GM12878 (cell line): ENCODE measurements at regions not wholly inside any gene's neighbourhood (a gene's known extent, or its start where the extent isn't known, plus 50 kb on each side); places are given as distances from the start of the nearest gene placed in this dataset.

Experiments used
- ATAC-seq: fragments of 200-7000 bp; cut with Tn5 transposase; 3 replicates; pipeline ENCODE4 v1.9.1; 2020; ENCODE audit warnings: mild to moderate bottlenecking, moderate library complexity
- BruUV-seq: library from RNA; stranded (reverse); fragments of 400-500 nt; replicated peaks from 2 replicates; lab custom pipeline; 2021; lab: Mats Ljungman, UMichigan
- CTCF ChIA-PET: fragments of 300-600 bp; sonication (Branson Sonifier 250); formaldehyde crosslinking; extraction: SDS; loops from one replicate; lab custom pipeline; 2021; ENCODE audit warnings: inconsistent platforms; lab: Yijun Ruan, JAX
- POLR2A ChIA-PET: fragments of 350-600 bp; formaldehyde crosslinking; extraction: SDS; loops from one replicate; lab custom pipeline; 2021; ENCODE audit warnings: inconsistent platforms; lab: Charles Lee
- RAD21 ChIA-PET: fragments of 300-600 bp; sonication (Branson Sonifier 250); formaldehyde crosslinking; loops from one replicate; lab custom pipeline; 2023; ENCODE audit warnings: antibody characterized with exemption; ENCODE audit not compliant: unreplicated experiment; lab: Charles Lee
- SMC1A ChIA-PET: fragments of 300-600 bp; sonication (Branson Sonifier 250); formaldehyde crosslinking; loops from one replicate; lab custom pipeline; 2023; ENCODE audit not compliant: unreplicated experiment, uncharacterized antibody; lab: Charles Lee
- DNase-seq: peaks from one replicate; pipeline ENCODE4 v3.0.0-alpha.2; 2011; ENCODE audit warnings: low read depth, low spot score
- FAIRE-seq: peaks from 3 replicates; lab custom pipeline; 2011; peaks lifted over from hg19 to GRCh38; lab: Jason Lieb, UNC
- H2AFZ ChIP-seq: 2 replicates; pipeline ENCODE4 v1.6.0; 2011; ENCODE audit warnings: low read depth, low read length, control low read depth; ENCODE audit not compliant: control insufficient read depth
- H3K27ac ChIP-seq: 2 replicates; pipeline ENCODE4 v1.5.1; 2011; ENCODE audit warnings: control low read depth; ENCODE audit not compliant: control insufficient read depth, insufficient read depth
- H3K27me3 ChIP-seq, 2 experiments: replicated peaks in 1 of 2; 2 replicates each; pipeline versions ENCODE4 v1.6.0 to v1.6.1; 2011; ENCODE audit warnings: low read length in 1 of 2; ENCODE audit not compliant: control insufficient read depth in 2 of 2, insufficient read depth in 2 of 2
- H3K36me3 ChIP-seq, 2 experiments: 2 replicates each; pipeline ENCODE4 v1.5.1; 2011; ENCODE audit warnings: low read length in 1 of 2; ENCODE audit not compliant: control insufficient read depth in 2 of 2, insufficient read depth in 2 of 2
- H3K4me1 ChIP-seq: 2 replicates; pipeline ENCODE4 v1.6.1; 2011; ENCODE audit warnings: mild to moderate bottlenecking, low read length, moderate library complexity, mixed read lengths; ENCODE audit not compliant: control insufficient read depth, insufficient read depth
- H3K4me2 ChIP-seq: 2 replicates; pipeline ENCODE4 v1.6.0; 2011; ENCODE audit warnings: control low read depth; ENCODE audit not compliant: control insufficient read depth, insufficient read depth
- H3K4me3 ChIP-seq: fragments of 200-600 bp; sonication (generic); 2 replicates; pipeline ENCODE4 v1.5.1; 2016
- H3K79me2 ChIP-seq: 2 replicates; pipeline ENCODE4 v1.6.0; 2011; ENCODE audit warnings: low read length; ENCODE audit not compliant: control insufficient read depth, insufficient read depth
- H3K9ac ChIP-seq: 2 replicates; pipeline ENCODE4 v1.8.0; 2011; ENCODE audit warnings: low read length, control low read depth, mixed read lengths; ENCODE audit not compliant: control insufficient read depth, insufficient read depth
- H3K9me3 ChIP-seq: replicated peaks from 3 replicates; pipeline ENCODE4 v1.5.1; 2011; ENCODE audit warnings: mild to moderate bottlenecking, low read length; ENCODE audit not compliant: control insufficient read depth, insufficient read depth
- H4K20me1 ChIP-seq: 2 replicates; pipeline ENCODE4 v1.6.0; 2011; ENCODE audit not compliant: control insufficient read depth, insufficient read depth
- ATF2 ChIP-seq: IDR thresholded peaks from 2 replicates; pipeline ENCODE4 v1.6.1; 2012; ENCODE audit warnings: low read length, inconsistent platforms
- BHLHE40 ChIP-seq, 2 experiments: fragments of 450-650 bp in 1 of 2; IDR thresholded peaks; 2 replicates each; pipeline ENCODE4 v1.6.1; 2011 to 2017; ENCODE audit warnings: low read depth in 2 of 2, borderline replicate concordance in 1 of 2, improper control_type of control experiment in 1 of 2, low read length in 1 of 2, mild to moderate bottlenecking in 1 of 2
- CBX5 ChIP-seq: sonication (generic); IDR thresholded peaks from 2 replicates; pipeline ENCODE4 v1.6.1; 2016; ENCODE audit warnings: low read depth, moderate library complexity, mild to moderate bottlenecking, inconsistent platforms
- E2F4 ChIP-seq: IDR thresholded peaks from 2 replicates; pipeline ENCODE4 v1.6.1; 2012; ENCODE audit warnings: low read depth, low read length, improper control_type of control experiment
- EZH2 ChIP-seq: IDR thresholded peaks from 2 replicates; pipeline ENCODE4 v1.6.1; 2012; ENCODE audit warnings: low read depth, mild to moderate bottlenecking, control low read depth, inconsistent platforms, low read length, borderline replicate concordance; ENCODE audit not compliant: control insufficient read depth
- FOXM1 ChIP-seq: IDR thresholded peaks from 2 replicates; pipeline ENCODE4 v1.6.1; 2012; ENCODE audit warnings: low read depth, mild to moderate bottlenecking, inconsistent platforms, low read length, moderate library complexity
- GATAD2B ChIP-seq: fragments of 450-650 bp; conservative IDR thresholded peaks from 2 replicates; pipeline ENCODE4 v1.6.1; 2017; ENCODE audit warnings: low read depth, mild to moderate bottlenecking, moderate library complexity
- HDAC6 ChIP-seq: fragments of 200-600 bp; sonication (generic); IDR thresholded peaks from one replicate; pipeline ENCODE4 v1.8.0; 2017; ENCODE audit warnings: antibody characterized with exemption; ENCODE audit not compliant: unreplicated experiment
- MEF2A ChIP-seq: IDR thresholded peaks from 2 replicates; pipeline ENCODE4 v1.6.1; 2011; ENCODE audit warnings: low read depth, mild to moderate bottlenecking, low read length, moderate library complexity; ENCODE audit not compliant: insufficient read depth
- SIX5 ChIP-seq: IDR thresholded peaks from 2 replicates; pipeline ENCODE4 v1.6.1; 2011; ENCODE audit warnings: mild to moderate bottlenecking, low read depth, low read length, moderate library complexity; ENCODE audit not compliant: severe bottlenecking
- SMARCA5 ChIP-seq: fragments of 450-650 bp; IDR thresholded peaks from 2 replicates; pipeline ENCODE4 v1.6.1; 2017; ENCODE audit warnings: mild to moderate bottlenecking
- SPI1 ChIP-seq: IDR thresholded peaks from 2 replicates; pipeline ENCODE4 v1.6.1; 2011; ENCODE audit warnings: low read depth, mild to moderate bottlenecking, low read length, moderate library complexity, borderline replicate concordance; ENCODE audit not compliant: insufficient read depth
- YBX1 ChIP-seq: fragments of 450-650 bp; IDR thresholded peaks from 2 replicates; pipeline ENCODE4 v1.6.1; 2016; ENCODE audit warnings: antibody characterized with exemption
- ZBTB4 ChIP-seq: fragments of 450-650 bp; formaldehyde crosslinking; IDR thresholded peaks from 2 replicates; pipeline ENCODE4 v1.4.0; 2022; ENCODE audit warnings: mild to moderate bottlenecking, moderate library complexity
- ZNF622 ChIP-seq: fragments of 450-650 bp; IDR thresholded peaks from 2 replicates; pipeline ENCODE4 v1.6.1; 2017; ENCODE audit warnings: mild to moderate bottlenecking, inconsistent platforms
- WGBS: methylation state at CpG from one replicate; pipeline ENCODE4 v1.1.6; 2016; ENCODE audit warnings: low lambda C conversion rate; ENCODE audit not compliant: insufficient replicate concordance, insufficient coverage; ENCODE audit errors: missing lambda C conversion rate; 5-methylcytosine and 5-hydroxymethylcytosine counted together
- in situ Hi-C: fragments of 300-500 bp; cut with MboI; formaldehyde crosslinking; loops from 9 replicates; pipeline ENCODE4 v1.14.3; 2018; ENCODE audit warnings: mixed read lengths
- intact Hi-C: fragments of 100-400 bp; cut with micrococcal nuclease; formaldehyde crosslinking; loops from one replicate; pipeline ENCODE4 v1.14.2; 2022; ENCODE audit not compliant: unreplicated experiment

DNA sequence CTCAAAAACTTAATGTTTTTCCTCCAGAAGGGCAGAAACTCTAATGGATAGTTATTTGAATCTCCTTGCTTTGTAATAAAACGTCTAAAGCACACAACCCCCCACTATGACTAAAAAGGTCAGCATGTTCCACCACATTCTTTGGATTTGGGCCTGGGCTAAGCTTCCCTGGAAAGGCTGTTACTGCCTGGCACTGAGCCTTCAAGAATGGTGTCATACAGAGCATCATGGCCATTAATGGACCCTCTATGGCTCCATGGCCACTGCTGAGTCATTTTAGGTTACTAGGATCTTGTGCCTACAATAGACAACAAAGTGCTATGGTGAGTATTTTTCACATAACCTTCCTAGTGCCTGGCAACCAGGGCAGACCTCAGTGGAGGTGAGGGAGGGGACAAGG, 242.6 kb upstream of the FAT3 start:
- no peak for TF ChIP-seq HDAC6
- no peak for TF ChIP-seq SMARCA5
- TF ChIP-seq CBX5, result no peak
- TF ChIP-seq FOXM1, result no peak
- TF ChIP-seq SPI1, result no peak
- no peak for TF ChIP-seq ZNF622
- TF ChIP-seq SIX5, result no peak
- no peak for TF ChIP-seq ATF2
- TF ChIP-seq BHLHE40 (IDR thresholded peaks at IDR 0.05; ENCODE audit: borderline replicate concordance in 1 of 2, low read depth in 2 of 2, low read length in 1 of 2), result no peak
- TF ChIP-seq YBX1, result no peak
- TF ChIP-seq ZBTB4, result no peak
- TF ChIP-seq EZH2, result no peak
- TF ChIP-seq GATAD2B, result no peak
- no peak for TF ChIP-seq E2F4
- no peak for TF ChIP-seq MEF2A
- CTCF ChIA-PET, result no interaction called here
- no peak overlapping the region for H3K4me2 ChIP-seq
- ATAC-seq (no peak), FAIRE-seq (no peak), DNase-seq (no peak)
- H3K4me3 ChIP-seq, result no peak overlapping the region
- RAD21 ChIA-PET, result no interaction called here
- H3K4me1 ChIP-seq, result no peaks in the 10 kb centered on the region
- no TSS peak for BruUV-seq
- no peaks in the 10 kb centered on the region for H3K36me3 ChIP-seq
- intact Hi-C loops, result no loop called here
- no peak overlapping the region for H3K9ac ChIP-seq
- no peak overlapping the region for H2AFZ ChIP-seq
- in situ Hi-C loops, result no loop called here
- no peaks in the 10 kb centered on the region for H4K20me1 ChIP-seq
- 0% methylated on average over 1 of the region's 1 CpG for WGBS
- no peaks in the 10 kb centered on the region; a peak in 1 of 4 replicates for H3K27me3 ChIP-seq
- H3K9me3 ChIP-seq, result no peaks in the 10 kb centered on the region
- H3K27ac ChIP-seq, result no peak overlapping the region
- H3K79me2 ChIP-seq, result no peaks in the 10 kb centered on the region
- POLR2A ChIA-PET, result no interaction called here
- SMC1A ChIA-PET, result interaction anchor here (0.9 kb wide), 1 partner anchor 8 kb away, joined by 3 read pairs; no protein-coding TSS in a partner anchor
